Activated T-helper 9 cell treated with anti-CD3 and anti-CD28 coated beads, Interleukin-2, amount 50 U/mL, for 16 hours (primary cell): ENCODE measurements at regions not wholly inside any gene's neighbourhood (a gene's known extent, or its start where the extent isn't known, plus 50 kb on each side); places are given as distances from the start of the nearest gene placed in this dataset.

Source experiments
- DNase-seq: peaks from one replicate; pipeline ENCODE4 v3.0.0-alpha.2; 2020; ENCODE audit warnings: low read depth

- DNase-seq = no peak
These were observed 169.1 kb upstream of the TENM3 start for GRCh38 chr4:182074139-182074538.

GRCh38 chr4:182074810-182075209 is 168.4 kb upstream of the TENM3 start:
- DNase-seq = no peak

GRCh38 chr4:182082910-182083309 is 160.3 kb upstream of the TENM3 start:
- no peak for DNase-seq

GRCh38 chr4:182083671-182084410 is 159.4 kb upstream of the TENM3 start:
- DNase-seq = no peak

- no peak for DNase-seq
These were observed 158.1 kb upstream of the TENM3 start for GRCh38 chr4:182085051-182085480.

GRCh38 chr4:182089326-182089725 is 153.9 kb upstream of the TENM3 start:
- no peak for DNase-seq

- DNase-seq = no peak
These were observed 153.0 kb upstream of the TENM3 start for GRCh38 chr4:182090186-182090585.

GRCh38 chr4:182091128-182091527 is 152.1 kb upstream of the TENM3 start:
- no peak for DNase-seq

- no peak for DNase-seq
These were observed 149.8 kb upstream of the TENM3 start for GRCh38 chr4:182093431-182093831.

- DNase-seq = no peak
These were observed 149.3 kb upstream of the TENM3 start for GRCh38 chr4:182093935-182094334.

- no peak for DNase-seq
These were observed 141.6 kb upstream of the TENM3 start for GRCh38 chr4:182101618-182102017.

GRCh38 chr4:182102576-182102975 is 140.6 kb upstream of the TENM3 start:
- DNase-seq = no peak

- DNase-seq = no peak
These were observed 139.4 kb upstream of the TENM3 start for GRCh38 chr4:182103614-182104319.

- DNase-seq = no peak
These were observed 137.8 kb upstream of the TENM3 start for GRCh38 chr4:182105416-182105815.

GRCh38 chr4:182107931-182108330 is 135.3 kb upstream of the TENM3 start:
- no peak for DNase-seq

GRCh38 chr4:182111586-182111985 is 131.6 kb upstream of the TENM3 start:
- DNase-seq = no peak

GRCh38 chr4:182113779-182114178 is 129.4 kb upstream of the TENM3 start:
- DNase-seq = no peak

GRCh38 chr4:182124359-182124758 is 118.8 kb upstream of the TENM3 start:
- no peak for DNase-seq

- DNase-seq = no peak
These were observed 117.1 kb upstream of the TENM3 start for GRCh38 chr4:182126096-182126495.

- DNase-seq = no peak
These were observed 116.6 kb upstream of the TENM3 start for GRCh38 chr4:182126603-182127002.

- no peak for DNase-seq
These were observed 110.2 kb upstream of the TENM3 start for GRCh38 chr4:182133033-182133432.

GRCh38 chr4:182134261-182134660 is 108.9 kb upstream of the TENM3 start:
- no peak for DNase-seq

- no peak for DNase-seq
These were observed 107.0 kb upstream of the TENM3 start for GRCh38 chr4:182136201-182136600.

GRCh38 chr4:182137343-182137742 is 105.9 kb upstream of the TENM3 start:
- no peak for DNase-seq
